HG03354 (cell line): ENCODE measurements at regions not wholly inside any gene's neighbourhood (a gene's known extent, or its start where the extent isn't known, plus 50 kb on each side); places are given as distances from the start of the nearest gene placed in this dataset.
"Not testable (repeated sequence)": the region's sequence is repeated elsewhere in the genome, so short reads cannot be mapped to it uniquely, and the experiment has no call there.

Experiments used
- ATAC-seq: cut with Tn5 transposase; IDR thresholded peaks from one replicate; pipeline ENCODE4 v1.9.1; 2021; ENCODE audit warnings: mild to moderate bottlenecking; ENCODE audit not compliant: unreplicated experiment, poor library complexity, severe bottlenecking

DNA sequence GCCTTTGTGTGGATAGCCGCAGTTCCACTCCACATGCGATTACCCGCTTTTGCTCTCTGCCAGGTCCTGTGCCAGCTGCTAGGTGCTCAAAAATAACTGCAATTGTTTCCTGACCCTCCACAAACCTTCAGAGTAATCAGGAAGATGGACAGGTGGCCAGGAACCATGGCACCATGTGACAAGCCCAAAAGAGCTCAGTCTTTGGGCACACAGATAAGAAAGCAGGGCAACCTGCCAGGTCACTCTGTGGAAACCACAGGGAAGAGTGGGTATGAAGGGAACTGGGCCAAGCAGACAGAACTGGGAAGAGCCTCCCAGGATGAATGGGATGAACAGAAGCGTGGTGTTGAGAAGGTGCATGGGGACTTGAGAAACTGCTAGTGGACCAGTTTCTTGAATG is 79.4 kb upstream of the AGAP1 start:
- no peak for ATAC-seq

DNA sequence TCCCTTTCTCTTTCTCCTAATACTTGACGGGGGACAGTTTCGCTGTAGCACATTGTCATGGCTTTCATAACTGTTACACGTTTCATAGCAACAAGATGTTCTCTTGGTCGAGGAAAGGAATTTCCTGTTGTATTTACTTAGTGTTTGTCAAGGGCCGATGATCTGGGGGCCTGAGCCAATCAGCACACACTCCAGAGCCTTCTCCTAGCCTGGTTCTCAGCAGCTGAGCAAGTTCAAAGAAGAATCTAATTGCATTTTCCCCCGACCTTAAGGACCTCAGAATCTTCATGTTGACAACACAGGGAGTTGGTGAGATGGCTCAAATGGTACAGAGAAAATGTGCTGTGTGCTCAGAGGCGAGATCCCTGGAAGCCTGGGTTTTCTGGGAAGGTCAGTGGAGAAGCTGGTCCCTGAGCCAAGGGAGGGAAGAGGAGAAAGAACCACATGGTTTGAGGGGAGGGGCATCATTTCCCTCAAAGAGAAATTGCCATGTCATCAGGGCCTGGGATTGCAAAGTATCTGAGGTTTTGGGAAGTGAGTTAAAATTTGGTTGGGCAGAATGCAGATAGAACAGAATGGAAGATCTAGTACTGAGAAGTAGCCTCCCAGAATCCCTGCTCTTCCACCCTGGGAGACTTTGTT is 76.9 kb upstream of the AGAP1 start:
- ATAC-seq = no peak

DNA sequence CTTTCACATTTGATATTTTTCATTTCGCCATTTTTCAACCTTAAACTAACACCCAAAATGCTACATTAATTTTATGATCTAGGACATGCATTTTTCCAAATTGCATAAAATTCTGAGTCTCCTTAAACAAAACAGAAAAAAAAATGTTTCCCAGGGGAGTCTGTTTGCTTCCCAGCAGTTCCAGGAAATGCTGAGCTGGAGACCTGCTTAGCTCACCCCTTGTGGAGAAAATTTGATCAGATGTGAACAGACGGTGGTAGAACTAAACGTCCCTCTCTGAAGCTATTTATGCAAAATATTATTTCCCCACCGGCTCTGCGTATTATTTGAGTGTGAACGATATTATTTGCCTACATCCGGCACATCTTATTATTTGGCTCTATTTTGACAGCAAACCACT is 74.9 kb upstream of the AGAP1 start:
- no peak for ATAC-seq

DNA sequence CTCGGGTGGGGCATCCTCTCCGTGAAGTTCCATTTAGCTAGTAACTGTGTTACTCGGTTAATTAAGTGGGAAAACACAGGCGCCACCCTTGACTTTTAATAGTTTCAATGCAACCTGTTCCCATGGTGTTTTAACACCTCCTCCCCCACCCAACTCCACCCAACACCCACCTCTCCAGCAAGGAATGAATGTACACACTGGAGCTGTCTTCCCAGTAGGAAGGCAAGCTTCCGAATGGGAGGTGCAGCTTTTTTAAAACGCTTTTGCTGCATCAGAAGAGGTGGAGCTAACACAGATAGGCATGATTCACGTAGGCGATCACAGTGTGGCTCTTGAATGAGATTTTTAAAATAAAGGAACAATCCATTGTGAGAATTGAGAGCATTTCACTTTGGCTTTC is 73.8 kb upstream of the AGAP1 start:
- ATAC-seq = no peak

DNA sequence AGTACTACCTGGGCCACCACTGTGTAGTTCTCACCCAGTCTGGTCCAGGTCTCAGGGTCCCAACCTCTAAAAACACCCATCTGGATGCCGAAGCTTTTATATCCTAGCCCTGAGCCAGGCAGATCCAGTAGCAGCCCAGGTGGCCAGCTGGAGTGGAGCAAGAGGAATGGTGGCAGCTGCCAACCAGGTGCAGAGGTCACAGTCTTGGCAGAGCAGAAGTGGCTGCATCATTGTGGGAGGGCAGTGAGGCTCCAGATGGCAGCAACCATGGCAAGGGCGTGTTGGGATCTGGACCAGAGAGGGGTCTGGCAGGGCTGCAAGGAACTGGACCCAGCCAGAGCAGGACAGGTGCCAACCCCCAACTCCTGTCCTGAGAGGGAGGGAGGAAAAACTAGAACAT is 72.2 kb upstream of the AGAP1 start:
- no peak for ATAC-seq

DNA sequence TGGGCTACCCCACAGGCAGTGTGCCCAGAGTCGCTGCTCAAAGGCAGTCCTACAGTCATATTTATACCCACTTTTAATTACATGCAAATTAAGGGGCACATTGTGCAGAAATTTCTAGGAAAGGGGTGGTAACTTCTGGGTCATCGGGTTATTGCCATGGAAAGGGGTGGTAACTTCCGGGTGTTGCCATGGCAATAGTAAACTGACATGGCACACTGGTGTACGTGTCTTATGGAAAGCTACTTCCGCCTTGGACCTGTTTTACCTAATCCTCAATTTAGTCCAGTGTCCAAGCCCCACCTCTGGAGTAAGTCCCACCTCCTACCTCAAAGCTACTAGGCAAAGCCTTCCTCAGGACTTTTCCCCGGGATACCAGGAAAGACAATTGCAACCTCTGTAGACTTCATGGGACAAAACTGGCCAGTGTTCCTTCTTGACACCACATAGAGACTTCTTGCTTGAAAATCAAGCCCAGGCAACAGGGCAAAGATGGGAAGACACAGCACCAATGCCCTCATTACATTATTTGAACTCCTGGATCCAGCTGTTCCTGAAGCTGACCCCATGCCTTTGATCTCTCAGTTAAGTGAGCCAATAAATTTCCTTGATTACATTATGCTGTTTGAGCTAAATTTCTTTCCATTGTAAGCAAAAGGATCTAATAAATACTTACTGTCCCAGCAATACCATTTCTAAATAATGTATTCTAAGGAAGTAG is 63.3 kb upstream of the AGAP1 start:
- ATAC-seq = no peak

DNA sequence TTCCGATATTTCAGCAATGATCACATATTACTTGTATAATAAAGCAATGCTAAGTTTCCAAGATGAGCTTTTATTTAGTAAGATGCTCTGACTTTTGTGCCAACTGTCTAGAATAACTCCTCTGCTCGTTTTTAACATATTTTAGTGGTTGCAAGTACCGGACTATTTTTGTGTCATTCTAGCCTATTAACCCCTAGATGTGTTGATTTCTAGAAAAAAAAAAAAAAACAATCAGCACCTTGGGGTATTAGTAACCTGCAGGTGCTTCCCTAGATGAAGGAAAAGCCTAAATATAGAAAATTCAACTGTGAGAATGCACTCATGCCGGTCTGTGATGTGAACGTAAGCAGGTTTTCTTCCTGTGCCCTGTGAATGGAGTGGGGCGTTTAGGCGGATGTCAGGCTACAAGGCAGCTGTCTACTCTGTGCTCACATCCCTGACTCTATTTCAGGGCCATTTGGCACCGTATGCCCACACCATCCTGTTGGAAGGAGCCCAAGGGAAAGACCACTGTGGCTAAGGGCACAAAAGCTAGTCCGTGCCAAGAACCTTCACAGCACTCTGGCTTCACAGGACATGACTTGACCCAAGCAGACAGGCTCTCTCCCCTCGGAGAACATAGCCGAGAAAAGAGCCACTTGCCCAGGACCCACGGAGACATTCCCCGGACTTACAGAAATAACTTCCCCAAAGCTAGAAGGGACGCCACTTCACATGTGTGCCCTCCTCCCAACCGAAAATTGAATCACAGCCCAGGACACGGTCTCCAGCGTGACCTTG is 60.9 kb upstream of the AGAP1 start:
- ATAC-seq = no peak

DNA sequence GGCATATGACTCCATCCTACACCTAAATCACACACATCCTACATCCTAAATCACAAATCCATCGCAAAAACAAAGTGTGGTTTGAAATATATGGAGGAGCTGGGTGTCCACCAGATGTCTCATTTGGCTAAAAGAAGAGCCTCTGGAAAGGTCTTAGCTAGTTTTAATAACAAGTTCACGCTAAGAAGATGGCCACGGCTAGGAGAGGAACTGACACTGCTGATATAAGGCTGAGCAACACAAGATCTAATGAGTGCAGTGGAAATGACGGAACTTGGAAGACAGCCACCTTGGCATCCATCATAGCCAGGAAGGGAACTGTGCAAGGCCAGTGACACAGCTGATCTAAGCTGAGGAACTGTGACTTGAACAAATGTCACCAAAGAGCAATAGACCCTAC is 60.0 kb upstream of the AGAP1 start:
- no peak for ATAC-seq

DNA sequence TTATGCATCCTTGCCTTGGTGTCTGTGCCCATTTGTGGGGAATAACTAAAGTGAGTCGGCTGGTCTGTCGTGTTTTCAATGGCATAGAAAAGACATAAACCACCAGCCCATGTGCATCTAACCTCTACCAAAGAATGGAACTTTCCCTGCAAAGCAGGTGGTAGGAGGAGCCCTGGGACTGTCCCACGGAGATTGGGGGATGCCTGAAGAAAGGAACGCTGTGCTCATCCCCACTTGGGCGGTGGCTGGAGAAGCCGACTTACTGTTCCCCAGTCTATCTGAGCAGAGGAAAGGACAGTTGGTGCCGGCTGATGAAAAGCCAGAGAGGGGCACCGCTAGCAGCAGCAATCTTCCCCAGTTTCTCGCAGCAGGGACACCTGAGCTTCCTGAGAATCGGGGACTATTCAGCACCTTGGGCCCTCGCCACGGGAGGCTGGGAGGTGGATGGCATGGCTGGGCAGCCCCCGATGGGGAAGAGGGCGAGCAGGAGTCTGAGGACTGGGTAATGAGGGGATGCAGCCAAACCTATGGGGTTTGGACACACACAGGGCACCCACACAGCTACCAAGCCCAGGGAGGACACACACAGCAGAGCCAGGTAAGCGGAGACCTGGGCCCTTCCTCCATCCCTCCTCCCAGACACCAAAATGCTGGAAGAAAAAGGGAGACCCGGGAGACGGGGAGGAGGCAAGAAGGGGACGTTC is 53.7 kb upstream of the AGAP1 start:
- no peak for ATAC-seq

DNA sequence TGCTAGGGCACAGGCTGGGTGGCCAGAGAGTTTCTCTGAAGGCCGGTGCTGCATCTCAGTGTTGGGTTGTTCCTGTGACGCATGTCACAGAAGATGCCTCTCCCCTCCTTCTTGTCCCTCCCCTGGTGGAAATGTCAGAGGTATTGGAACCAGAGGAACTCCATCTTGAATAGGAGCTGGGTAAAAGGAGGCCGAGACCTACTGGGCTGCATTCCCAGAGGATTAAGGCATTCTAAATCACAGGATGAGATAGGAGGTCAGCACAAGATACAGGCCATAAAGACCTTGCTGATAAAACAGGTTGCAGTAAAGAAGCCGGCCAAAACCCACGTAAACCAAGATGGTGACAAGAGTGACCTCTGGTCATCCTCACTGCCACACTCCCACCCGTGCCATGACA is 50.3 kb upstream of the AGAP1 start:
- not testable (repeated sequence) for ATAC-seq
